Parathyroid adenoma (tissue), 2 donors: ENCODE measurements at regions not wholly inside any gene's neighbourhood (a gene's known extent, or its start where the extent isn't known, plus 50 kb on each side); places are given as distances from the start of the nearest gene placed in this dataset.

ENCODE experiments used
- H2AFZ ChIP-seq: fragments of 300-600 bp; sonication (generic); one replicate; pipeline ENCODE4 v1.7.0; 2017; ENCODE audit warnings: antibody characterized with exemption, mild to moderate bottlenecking
- H3K27ac ChIP-seq: fragments of 300-600 bp; sonication (generic); one replicate; pipeline ENCODE4 v1.7.0; 2017
- H3K27me3 ChIP-seq: fragments of 300-600 bp; sonication (generic); one replicate; pipeline ENCODE4 v1.7.0; 2017; ENCODE audit warnings: low read length; ENCODE audit not compliant: control insufficient read depth, insufficient read depth
- H3K36me3 ChIP-seq: fragments of 300-600 bp; sonication (generic); one replicate; pipeline ENCODE4 v1.7.0; 2017; ENCODE audit warnings: low read length; ENCODE audit not compliant: control insufficient read depth, insufficient read depth
- H3K4me1 ChIP-seq: fragments of 300-600 bp; sonication (generic); one replicate; pipeline ENCODE4 v1.7.0; 2017; ENCODE audit warnings: control low read depth
- H3K4me2 ChIP-seq: fragments of 300-600 bp; sonication (generic); one replicate; pipeline ENCODE4 v1.7.0; 2017; ENCODE audit warnings: low read length
- H3K4me3 ChIP-seq: fragments of 300-600 bp; sonication (generic); one replicate; pipeline ENCODE4 v1.7.0; 2017; ENCODE audit warnings: low read depth, low read length
- H3K79me2 ChIP-seq: fragments of 300-600 bp; sonication (generic); one replicate; pipeline ENCODE4 v1.7.0; 2017; ENCODE audit warnings: control low read depth
- H3K9ac ChIP-seq: fragments of 300-600 bp; sonication (generic); one replicate; pipeline ENCODE4 v1.7.0; 2017; ENCODE audit warnings: mild to moderate bottlenecking
- H3K9me3 ChIP-seq: fragments of 300-600 bp; sonication (generic); one replicate; pipeline ENCODE4 v1.7.0; 2017; ENCODE audit warnings: low read length; ENCODE audit not compliant: control insufficient read depth
- CTCF ChIP-seq: fragments of 300-600 bp; sonication (generic); IDR thresholded peaks from one replicate; pipeline ENCODE4 v1.7.0; 2017; ENCODE audit warnings: antibody characterized with exemption, mild to moderate bottlenecking
- donor health status: primary hyperparathyroidism.

- Histone ChIP-seq H3K9ac (no peak overlapping the region), H3K4me2 (no peak overlapping the region), H3K4me3 (no peak overlapping the region), H2AFZ (no peak overlapping the region), H3K4me1 (no peaks in the 10 kb centered on the region), H3K27ac (no peak overlapping the region), H3K79me2 (no peaks in the 10 kb centered on the region), H3K36me3 (no peaks in the 10 kb centered on the region), H3K9me3 (no peaks in the 10 kb centered on the region), H3K27me3 (no peaks in the 10 kb centered on the region)
- TF ChIP-seq CTCF: no peak
These were observed 211.4 kb upstream of the SALL3 start for GRCh38 chr18:78768221-78768620.

DNA sequence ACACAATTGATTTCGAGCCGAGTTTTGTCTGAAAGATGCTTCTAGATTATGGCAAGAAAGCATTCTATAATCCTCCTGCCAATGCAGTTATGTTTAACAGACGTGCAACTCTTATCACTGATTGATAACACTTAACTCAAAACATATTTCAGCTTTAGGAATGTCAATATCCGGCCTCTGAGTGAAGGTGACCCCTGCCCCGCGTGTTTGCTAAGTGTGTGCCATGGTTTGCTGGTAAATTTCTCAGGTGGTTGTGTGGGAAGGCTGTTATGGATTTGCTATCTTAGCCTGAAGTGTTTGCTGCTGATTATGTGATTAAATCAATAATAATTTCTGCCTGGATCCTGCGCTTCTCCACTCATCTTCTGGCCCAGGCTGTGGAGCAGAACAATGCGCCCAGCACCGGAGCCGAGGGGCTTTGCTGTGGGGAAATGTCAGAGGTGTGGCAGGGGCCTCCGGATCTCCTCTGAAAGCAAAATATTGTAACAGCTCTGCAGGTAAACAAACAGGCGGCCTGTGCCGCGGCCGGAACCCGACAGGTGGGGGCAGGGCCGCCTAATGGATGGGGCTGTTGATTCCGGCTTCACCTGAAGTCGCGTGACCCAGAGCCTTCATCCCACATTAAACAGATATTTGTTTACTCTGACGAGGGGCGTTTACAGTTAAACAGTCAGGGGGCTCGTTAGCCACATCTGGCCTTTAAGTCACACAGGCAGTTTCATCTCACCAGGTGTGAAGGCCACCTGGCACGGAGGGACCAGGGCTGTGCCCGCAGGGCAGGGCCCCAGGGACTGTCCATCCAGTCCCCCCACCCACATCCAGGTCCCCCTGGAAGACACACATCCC, 210.7 kb upstream of the SALL3 start:
- H3K27me3 ChIP-seq: no peaks in the 10 kb centered on the region
- no peak for TF ChIP-seq CTCF
- no peaks in the 10 kb centered on the region for H3K36me3 ChIP-seq
- no peak overlapping the region for H3K9ac ChIP-seq
- H2AFZ ChIP-seq: no peak overlapping the region
- H3K79me2 ChIP-seq: no peaks in the 10 kb centered on the region
- H3K4me1 ChIP-seq: no peaks in the 10 kb centered on the region
- H3K4me3 ChIP-seq: no peak overlapping the region
- no peak overlapping the region for H3K27ac ChIP-seq
- no peak overlapping the region for H3K4me2 ChIP-seq
- H3K9me3 ChIP-seq: no peaks in the 10 kb centered on the region

- Histone ChIP-seq H3K4me1 (no peaks in the 10 kb centered on the region), H3K27ac (no peak overlapping the region), H3K9me3 (no peaks in the 10 kb centered on the region), H3K4me3 (no peak overlapping the region), H3K36me3 (no peaks in the 10 kb centered on the region), H2AFZ (no peak overlapping the region), H3K27me3 (no peaks in the 10 kb centered on the region), H3K4me2 (no peak overlapping the region), H3K79me2 (no peaks in the 10 kb centered on the region), H3K9ac (no peak overlapping the region)
- TF ChIP-seq CTCF: no peak
These were observed 210.0 kb upstream of the SALL3 start for GRCh38 chr18:78769502-78770105.

- Histone ChIP-seq H3K4me1 (no peaks in the 10 kb centered on the region), H3K36me3 (no peaks in the 10 kb centered on the region), H3K9me3 (no peaks in the 10 kb centered on the region), H3K27ac (no peak overlapping the region), H3K27me3 (no peaks in the 10 kb centered on the region), H3K4me2 (no peak overlapping the region), H3K9ac (no peak overlapping the region), H2AFZ (no peak overlapping the region), H3K4me3 (no peak overlapping the region), H3K79me2 (no peaks in the 10 kb centered on the region)
- no peak for TF ChIP-seq CTCF
These were observed 209.3 kb upstream of the SALL3 start for GRCh38 chr18:78770139-78770822.
